HCT116 (cell line): ENCODE measurements at regions not wholly inside any gene's neighbourhood (a gene's known extent, or its start where the extent isn't known, plus 50 kb on each side); places are given as distances from the start of the nearest gene placed in this dataset.

Experiments
- ATAC-seq: fragments of 200-7000 bp; cut with Tn5 transposase; 2 replicates; pipeline ENCODE4 v1.9.1; 2020; ENCODE audit warnings: mild to moderate bottlenecking, moderate library complexity
- BruUV-seq: library from RNA; stranded (reverse); fragments of 400-500 nt; replicated peaks from 2 replicates; lab custom pipeline; 2021; lab: Mats Ljungman, UMichigan
- CTCF ChIA-PET: fragments of 300-600 bp; sonication (Branson Sonifier 250); formaldehyde crosslinking; loops from one replicate; lab custom pipeline; 2021; ENCODE audit warnings: antibody characterized with exemption; lab: Charles Lee
- POLR2A ChIA-PET: fragments of 300-600, 350-600 bp; sonication (Branson Sonifier 250); formaldehyde crosslinking; loops from one replicate; lab custom pipeline; 2021; ENCODE audit warnings: antibody characterized with exemption; lab: Charles Lee
- RAD21 ChIA-PET, 2 experiments: fragments of 300-600 bp; sonication (Branson Sonifier 250); formaldehyde crosslinking; loops; one replicate each; lab custom pipeline; 2023; ENCODE audit warnings: low total read pairs in 2 of 2; ENCODE audit not compliant: uncharacterized antibody in 2 of 2, unreplicated experiment in 2 of 2, low non-redundant PET in 1 of 2; lab: Charles Lee
- DNase-seq: peaks from one replicate; pipeline ENCODE4 v3.0.0-alpha.2; 2010; ENCODE audit warnings: low read depth, low spot score
- H2AFZ ChIP-seq: fragments of 200-600 bp; shearing (Covaris generic), sonication (generic); 2 replicates; pipeline ENCODE4 v1.6.1; 2017; ENCODE audit warnings: low read depth, mixed run types, mixed read lengths, antibody characterized with exemption, low read length; ENCODE audit not compliant: poor library complexity, severe bottlenecking
- H3K27ac ChIP-seq: 2 replicates; pipeline ENCODE4 v1.5.1; 2012; ENCODE audit warnings: low read depth, low read length
- H3K27me3 ChIP-seq: fragments of 200-600 bp; sonication (generic); 2 replicates; pipeline ENCODE4 v1.6.1; 2016; ENCODE audit warnings: mixed run types, low read length, mixed read lengths; ENCODE audit not compliant: insufficient read depth
- H3K36me3 ChIP-seq, 2 experiments: fragments of 200-500 bp in 1 of 2; fragments of 200-600 bp in 1 of 2; sonication (Bioruptor generic) in 1 of 2; sonication (generic) in 1 of 2; 2 replicates each; pipeline versions ENCODE4 v1.5.1 to v1.6.1; 2014 to 2016; ENCODE audit warnings: low read length in 2 of 2, inconsistent platforms in 1 of 2, mixed read lengths in 1 of 2, mixed run types in 1 of 2; ENCODE audit not compliant: insufficient read depth in 2 of 2, control insufficient read depth in 1 of 2
- H3K4me1 ChIP-seq, 2 experiments: fragments of 200-600 bp in 1 of 2; sonication (generic) in 1 of 2; 2 replicates each; pipeline versions ENCODE4 v1.5.1 to v1.6.1; 2012 to 2017; ENCODE audit warnings: low read length in 2 of 2, inconsistent platforms in 1 of 2, mild to moderate bottlenecking in 1 of 2, mixed read lengths in 1 of 2, mixed run types in 1 of 2, moderate library complexity in 1 of 2; ENCODE audit not compliant: insufficient read depth in 2 of 2, control insufficient read depth in 1 of 2
- H3K4me2 ChIP-seq: fragments of 200-600 bp; sonication (generic); 2 replicates; pipeline ENCODE4 v1.6.1; 2017; ENCODE audit warnings: mixed run types, low read length, mixed read lengths
- H3K4me3 ChIP-seq, 2 experiments: fragments of 200-600 bp in 1 of 2; sonication (generic) in 1 of 2; replicated peaks in 1 of 2; 2 replicates each; pipeline ENCODE4 v1.5.1; 2011 to 2016; ENCODE audit warnings: low read length in 2 of 2, control low read depth in 1 of 2, low read depth in 1 of 2, mild to moderate bottlenecking in 1 of 2, mixed read lengths in 1 of 2, mixed run types in 1 of 2
- H3K79me2 ChIP-seq: fragments of 200-600 bp; sonication (generic); 2 replicates; pipeline ENCODE4 v1.6.1; 2017; ENCODE audit warnings: mild to moderate bottlenecking, mixed run types, low read length, moderate library complexity, mixed read lengths; ENCODE audit not compliant: insufficient read depth
- H3K9ac ChIP-seq: fragments of 200-600 bp; sonication (generic); 2 replicates; pipeline ENCODE4 v1.6.1; 2016; ENCODE audit warnings: low read length, mixed read lengths
- H3K9me2 ChIP-seq: fragments of 200-600 bp; sonication (generic), shearing (Covaris generic); 2 replicates; pipeline ENCODE4 v1.6.1; 2017; ENCODE audit warnings: mixed run types, mild to moderate bottlenecking, moderate library complexity; ENCODE audit not compliant: insufficient read depth
- H3K9me3 ChIP-seq, 2 experiments: fragments of 200-500 bp in 1 of 2; fragments of 200-600 bp in 1 of 2; sonication (Bioruptor generic) in 1 of 2; sonication (generic) in 1 of 2; 2 replicates each; pipeline ENCODE4 v1.6.1; 2014 to 2017; ENCODE audit warnings: low read length in 2 of 2, mixed read lengths in 2 of 2, inconsistent platforms in 1 of 2, low read depth in 1 of 2, mild to moderate bottlenecking in 1 of 2, mixed run types in 1 of 2, moderate library complexity in 1 of 2; ENCODE audit not compliant: control insufficient read depth in 1 of 2, insufficient read depth in 1 of 2
- H4K20me1 ChIP-seq: fragments of 200-600 bp; sonication (generic), shearing (Covaris generic); 2 replicates; pipeline ENCODE4 v1.6.1; 2017; ENCODE audit warnings: mixed run types, mild to moderate bottlenecking, moderate library complexity; ENCODE audit not compliant: insufficient read depth
- ATF3 ChIP-seq: IDR thresholded peaks from 2 replicates; pipeline ENCODE4 v1.6.1; 2012
- EGR1 ChIP-seq: IDR thresholded peaks from 2 replicates; pipeline ENCODE4 v1.6.1; 2012; ENCODE audit warnings: low read depth
- EZH2 ChIP-seq: fragments of 200-600 bp; sonication (generic); IDR thresholded peaks from 2 replicates; pipeline ENCODE4 v1.6.1; 2017; ENCODE audit warnings: antibody characterized with exemption, mixed run types
- EZH2phosphoT487 ChIP-seq: fragments of 200-600 bp; IDR thresholded peaks from 2 replicates; pipeline ENCODE4 v1.6.1; 2018; ENCODE audit warnings: antibody characterized with exemption, borderline replicate concordance
- FOSL1 ChIP-seq: IDR thresholded peaks from 2 replicates; pipeline ENCODE4 v1.6.1; 2012; ENCODE audit warnings: low read depth
- POLR2A ChIP-seq: IDR thresholded peaks from 2 replicates; pipeline ENCODE4 v1.7.0; 2011; ENCODE audit warnings: borderline replicate concordance; ENCODE audit not compliant: insufficient read depth, insufficient read length; ENCODE audit errors: extremely low read depth
- POLR2AphosphoS5 ChIP-seq: IDR thresholded peaks from 2 replicates; pipeline ENCODE4 v1.6.1; 2011; ENCODE audit warnings: mild to moderate bottlenecking, low read depth, low read length, moderate library complexity
- SIN3A ChIP-seq: IDR thresholded peaks from 2 replicates; pipeline ENCODE4 v1.6.1; 2012; ENCODE audit warnings: low read depth
- SRF ChIP-seq: IDR thresholded peaks from 2 replicates; pipeline ENCODE4 v1.6.1; 2012; ENCODE audit warnings: low read depth
- TCF7L2 ChIP-seq: IDR thresholded peaks from 2 replicates; pipeline ENCODE4 v1.7.0; 2011; ENCODE audit warnings: borderline replicate concordance, inconsistent platforms; ENCODE audit not compliant: insufficient read depth, insufficient read length; ENCODE audit errors: extremely low read depth
- YY1 ChIP-seq: IDR thresholded peaks from 2 replicates; pipeline ENCODE4 v1.6.1; 2011; ENCODE audit warnings: low read length, low read depth, moderate library complexity, mild to moderate bottlenecking; ENCODE audit not compliant: insufficient replicate concordance; ENCODE audit errors: extremely low read depth
- ZFX ChIP-seq: fragments of 450-650 bp; IDR thresholded peaks from 2 replicates; pipeline ENCODE4 v1.6.1; 2017
- ZNF274 ChIP-seq: fragments of 200-500 bp; sonication (Bioruptor generic); IDR thresholded peaks from 2 replicates; pipeline ENCODE4 v1.6.1; 2014; ENCODE audit warnings: mild to moderate bottlenecking, low read depth, low read length, inconsistent platforms
- intact Hi-C: fragments of 100-400 bp; cut with micrococcal nuclease; formaldehyde crosslinking; loops from 2 replicates; pipeline ENCODE4 v1.10.0; 2022
- TF ChIP-seq, protein P1 (sequence below), 3 experiments: fragments of 200-600 bp in 1 of 3; sonication (generic) in 1 of 3; IDR thresholded peaks in 2 of 3; conservative IDR thresholded peaks in 1 of 3; 2 replicates each; pipeline ENCODE4 v1.5.1; 2012 to 2017; ENCODE audit warnings: low read depth in 2 of 3, low read length in 2 of 3, antibody characterized with exemption in 1 of 3, borderline replicate concordance in 1 of 3, control low read depth in 1 of 3, mild to moderate bottlenecking in 1 of 3, mixed read lengths in 1 of 3, mixed run types in 1 of 3, moderate library complexity in 1 of 3; ENCODE audit not compliant: insufficient read depth in 1 of 3
- TF ChIP-seq, protein P2 (sequence below): IDR thresholded peaks from 2 replicates; pipeline ENCODE4 v1.6.1; 2012

- no peaks in the 10 kb centered on the region for H3K79me2 ChIP-seq
- ChIA-PET CTCF (no interaction called here), POLR2A (no interaction called here), RAD21 (no interaction called here)
- no peak overlapping the region for H3K4me3 ChIP-seq
- intact Hi-C loops: no loop called here
- H3K36me3 ChIP-seq: no peaks in the 10 kb centered on the region
- no peaks in the 10 kb centered on the region for H3K27me3 ChIP-seq
- no peak for ATAC-seq
- no peaks in the 10 kb centered on the region for H3K9me3 ChIP-seq
- BruUV-seq: no TSS peak
- no peak overlapping the region for H3K9ac ChIP-seq
- H3K4me2 ChIP-seq: no peak overlapping the region
- no peaks in the 10 kb centered on the region for H4K20me1 ChIP-seq
- no peaks in the 10 kb centered on the region for H3K9me2 ChIP-seq
- no peak overlapping the region for H3K27ac ChIP-seq
- no peak for TF ChIP-seq EZH2
- no peak for TF ChIP-seq EZH2phosphoT487
- no peak for TF ChIP-seq POLR2A
- TF ChIP-seq POLR2AphosphoS5: no peak
- TF ChIP-seq ZNF274: no peak
- no peak for TF ChIP-seq ZFX
- no peak for TF ChIP-seq TCF7L2
- no peak for TF ChIP-seq ATF3
- TF ChIP-seq EGR1: no peak
- TF ChIP-seq, protein P1, sequence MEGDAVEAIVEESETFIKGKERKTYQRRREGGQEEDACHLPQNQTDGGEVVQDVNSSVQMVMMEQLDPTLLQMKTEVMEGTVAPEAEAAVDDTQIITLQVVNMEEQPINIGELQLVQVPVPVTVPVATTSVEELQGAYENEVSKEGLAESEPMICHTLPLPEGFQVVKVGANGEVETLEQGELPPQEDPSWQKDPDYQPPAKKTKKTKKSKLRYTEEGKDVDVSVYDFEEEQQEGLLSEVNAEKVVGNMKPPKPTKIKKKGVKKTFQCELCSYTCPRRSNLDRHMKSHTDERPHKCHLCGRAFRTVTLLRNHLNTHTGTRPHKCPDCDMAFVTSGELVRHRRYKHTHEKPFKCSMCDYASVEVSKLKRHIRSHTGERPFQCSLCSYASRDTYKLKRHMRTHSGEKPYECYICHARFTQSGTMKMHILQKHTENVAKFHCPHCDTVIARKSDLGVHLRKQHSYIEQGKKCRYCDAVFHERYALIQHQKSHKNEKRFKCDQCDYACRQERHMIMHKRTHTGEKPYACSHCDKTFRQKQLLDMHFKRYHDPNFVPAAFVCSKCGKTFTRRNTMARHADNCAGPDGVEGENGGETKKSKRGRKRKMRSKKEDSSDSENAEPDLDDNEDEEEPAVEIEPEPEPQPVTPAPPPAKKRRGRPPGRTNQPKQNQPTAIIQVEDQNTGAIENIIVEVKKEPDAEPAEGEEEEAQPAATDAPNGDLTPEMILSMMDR (IDR thresholded peaks at IDR 0.05 in 2 of 3, conservative IDR thresholded peaks at IDR 0.05 in 1 of 3; ENCODE audit: borderline replicate concordance in 1 of 3, insufficient read depth in 1 of 3, low read depth in 2 of 3, low read length in 2 of 3): no peak
- TF ChIP-seq, protein P2, sequence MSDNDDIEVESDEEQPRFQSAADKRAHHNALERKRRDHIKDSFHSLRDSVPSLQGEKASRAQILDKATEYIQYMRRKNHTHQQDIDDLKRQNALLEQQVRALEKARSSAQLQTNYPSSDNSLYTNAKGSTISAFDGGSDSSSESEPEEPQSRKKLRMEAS: no peak
- no peak for TF ChIP-seq SIN3A
- TF ChIP-seq YY1: no peak
- no peak for TF ChIP-seq SRF
- TF ChIP-seq FOSL1: no peak
- no peaks in the 10 kb centered on the region for H3K4me1 ChIP-seq
- H2AFZ ChIP-seq: no peak overlapping the region
- no peak for DNase-seq
These were observed 112.4 kb upstream of the SEMA3C start for GRCh38 chr7:81031243-81031642.
